ENCODE measurements at regions not wholly inside any gene's neighbourhood (a gene's known extent, or its start where the extent isn't known, plus 50 kb on each side); places are given as distances from the start of the nearest gene placed in this dataset.

DNA sequence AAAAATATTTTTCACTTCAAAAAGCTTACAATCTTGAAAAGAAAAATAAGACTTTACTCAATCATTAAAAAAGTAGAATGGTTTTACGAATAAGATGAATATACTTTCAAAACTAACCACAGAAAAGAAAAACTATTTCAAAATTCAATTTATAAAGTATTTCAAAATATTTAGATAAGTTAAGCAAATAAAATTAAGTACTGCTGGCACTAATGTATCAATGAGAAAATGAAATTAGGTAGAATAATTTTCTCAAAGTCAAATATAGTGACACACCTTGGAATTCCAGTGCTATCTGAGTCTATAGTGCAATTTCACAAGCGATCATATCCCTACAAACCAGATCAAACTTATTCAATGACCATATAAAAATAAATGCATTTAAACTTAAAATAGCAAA is 109.8 kb upstream of the SEMA3A start:
- TF ChIP-seq, protein P1, sequence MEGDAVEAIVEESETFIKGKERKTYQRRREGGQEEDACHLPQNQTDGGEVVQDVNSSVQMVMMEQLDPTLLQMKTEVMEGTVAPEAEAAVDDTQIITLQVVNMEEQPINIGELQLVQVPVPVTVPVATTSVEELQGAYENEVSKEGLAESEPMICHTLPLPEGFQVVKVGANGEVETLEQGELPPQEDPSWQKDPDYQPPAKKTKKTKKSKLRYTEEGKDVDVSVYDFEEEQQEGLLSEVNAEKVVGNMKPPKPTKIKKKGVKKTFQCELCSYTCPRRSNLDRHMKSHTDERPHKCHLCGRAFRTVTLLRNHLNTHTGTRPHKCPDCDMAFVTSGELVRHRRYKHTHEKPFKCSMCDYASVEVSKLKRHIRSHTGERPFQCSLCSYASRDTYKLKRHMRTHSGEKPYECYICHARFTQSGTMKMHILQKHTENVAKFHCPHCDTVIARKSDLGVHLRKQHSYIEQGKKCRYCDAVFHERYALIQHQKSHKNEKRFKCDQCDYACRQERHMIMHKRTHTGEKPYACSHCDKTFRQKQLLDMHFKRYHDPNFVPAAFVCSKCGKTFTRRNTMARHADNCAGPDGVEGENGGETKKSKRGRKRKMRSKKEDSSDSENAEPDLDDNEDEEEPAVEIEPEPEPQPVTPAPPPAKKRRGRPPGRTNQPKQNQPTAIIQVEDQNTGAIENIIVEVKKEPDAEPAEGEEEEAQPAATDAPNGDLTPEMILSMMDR (conservative IDR thresholded peaks at IDR 0.05; ENCODE audit: low read length) = no peak
- no peak for TF ChIP-seq EZH2phosphoT487 (IDR thresholded peaks at IDR 0.05; ENCODE audit: borderline replicate concordance, low read depth, low read length)
